ENCODE measurements at regions not wholly inside any gene's neighbourhood (a gene's known extent, or its start where the extent isn't known, plus 50 kb on each side); places are given as distances from the start of the nearest gene placed in this dataset.

- Mint-ChIP-seq H3K36me3 (no peaks in the 10 kb centered on the region), H3K27ac (no peak overlapping the region), H3K27me3 (ENCODE audit: low read depth in 3 of 3) (no peaks in the 10 kb centered on the region), H3K4me1 (no peaks in the 10 kb centered on the region), H3K4me3 (no peak overlapping the region), H3K9me3 (peaks cover 0 to 4% (median 2%) of the 10 kb centered on the region in 7 donors)
- no peaks in the 10 kb centered on the region for H3K9me3 ChIP-seq (replicated peaks in 1 of 2; ENCODE audit: control insufficient read depth in 1 of 2, insufficient read depth in 1 of 2, low read length in 2 of 2)
- H3K36me3 ChIP-seq (replicated peaks in 1 of 2; ENCODE audit: control insufficient read depth in 1 of 2, insufficient read depth in 2 of 2, low read length in 2 of 2), result no peaks in the 10 kb centered on the region
- H3K4me2 ChIP-seq (replicated peaks; ENCODE audit: extremely low read depth, low read length, poor library complexity, severe bottlenecking), result no peak overlapping the region
- H3K27me3 ChIP-seq (ENCODE audit: control insufficient read depth in 2 of 2, insufficient read depth in 2 of 2, low read length in 2 of 2), result no peaks in the 10 kb centered on the region
- H4K20me1 ChIP-seq (ENCODE audit: insufficient read depth, low read length), result no peaks in the 10 kb centered on the region
- H3K9ac ChIP-seq (ENCODE audit: insufficient read depth, low read length, poor library complexity, severe bottlenecking), result no peak overlapping the region
- DNase-seq, result no peak
- intact Hi-C loops (cut with micrococcal nuclease), result no loop called here
- H2AFZ ChIP-seq (ENCODE audit: insufficient read depth, low read depth, low read length, poor library complexity, severe bottlenecking), result no peak overlapping the region
- no peak overlapping the region for H3K4me3 ChIP-seq (replicated peaks in 1 of 3; ENCODE audit: low read depth in 2 of 3, low read length in 3 of 3)
- TF ChIP-seq CTCF (IDR thresholded peaks at IDR 0.05), result no peak
- no peaks in the 10 kb centered on the region for H3K79me2 ChIP-seq (ENCODE audit: insufficient read depth, low read length)
- WGBS (ENCODE audit: insufficient coverage), result no CpG with 5 or more reads among the region's 3 CpGs
- H3K4me1 ChIP-seq (ENCODE audit: control insufficient read depth in 1 of 2, insufficient read depth in 2 of 2, low read length in 2 of 2), result no peaks in the 10 kb centered on the region
- no peak overlapping the region for H3K27ac ChIP-seq (ENCODE audit: low read depth in 1 of 2, low read length in 2 of 2)
These were observed 1672.3 kb downstream of the ARAP2 start for GRCh38 chr4:34572026-34572425.

- Histone ChIP-seq H3K27ac (ENCODE audit: low read depth in 1 of 2, low read length in 2 of 2) (no peak overlapping the region), H3K4me3 (replicated peaks in 1 of 3; ENCODE audit: low read depth in 2 of 3, low read length in 3 of 3) (no peak overlapping the region), H3K27me3 (ENCODE audit: control insufficient read depth in 2 of 2, insufficient read depth in 2 of 2, low read length in 2 of 2) (no peaks in the 10 kb centered on the region), H3K9me3 (replicated peaks in 1 of 2; ENCODE audit: control insufficient read depth in 1 of 2, insufficient read depth in 1 of 2, low read length in 2 of 2) (no peaks in the 10 kb centered on the region), H3K4me1 (ENCODE audit: control insufficient read depth in 1 of 2, insufficient read depth in 2 of 2, low read length in 2 of 2) (no peaks in the 10 kb centered on the region), H2AFZ (ENCODE audit: insufficient read depth, low read depth, low read length, poor library complexity, severe bottlenecking) (no peak overlapping the region), H3K9ac (ENCODE audit: insufficient read depth, low read length, poor library complexity, severe bottlenecking) (no peak overlapping the region), H4K20me1 (ENCODE audit: insufficient read depth, low read length) (no peaks in the 10 kb centered on the region), H3K4me2 (replicated peaks; ENCODE audit: extremely low read depth, low read length, poor library complexity, severe bottlenecking) (no peak overlapping the region), H3K79me2 (ENCODE audit: insufficient read depth, low read length) (no peaks in the 10 kb centered on the region), H3K36me3 (replicated peaks in 1 of 2; ENCODE audit: control insufficient read depth in 1 of 2, insufficient read depth in 2 of 2, low read length in 2 of 2) (no peaks in the 10 kb centered on the region)
- Mint-ChIP-seq H3K27ac (no peak overlapping the region), H3K36me3 (no peaks in the 10 kb centered on the region), H3K4me1 (no peaks in the 10 kb centered on the region), H3K27me3 (ENCODE audit: low read depth in 3 of 3) (no peaks in the 10 kb centered on the region), H3K9me3 (peaks cover 0 to 2% (median 0%) of the 10 kb centered on the region in 7 donors), H3K4me3 (no peak overlapping the region)
- intact Hi-C loops (cut with micrococcal nuclease), result no loop called here
- TF ChIP-seq CTCF (IDR thresholded peaks at IDR 0.05), result no peak
- DNase-seq, result no peak
- WGBS (ENCODE audit: insufficient coverage), result 72% methylated on average over 3 of the region's 3 CpGs
These were observed 1629.0 kb downstream of the ARAP2 start for GRCh38 chr4:34615315-34615714.
